Body of pancreas (tissue), 4 donors: ENCODE measurements at regions not wholly inside any gene's neighbourhood (a gene's known extent, or its start where the extent isn't known, plus 50 kb on each side); places are given as distances from the start of the nearest gene placed in this dataset.

Source experiments
- POLR2A ChIP-seq, 3 donors: fragments of 450-650 bp; IDR thresholded peaks; one replicate each; pipeline ENCODE4 v1.6.1; 2016; ENCODE audit warnings: antibody characterized with exemption in 3 of 3, mild to moderate bottlenecking in 2 of 3
- TF ChIP-seq, protein P1 (sequence below), 7 experiments: fragments of 450-650 bp in 4 of 7; fragments of 200-600 bp in 3 of 7; sonication (generic) in 3 of 7; IDR thresholded peaks; one replicate each; pipeline ENCODE4 v1.5.1; 2016 to 2019; ENCODE audit warnings: antibody characterized with exemption in 7 of 7

DNA sequence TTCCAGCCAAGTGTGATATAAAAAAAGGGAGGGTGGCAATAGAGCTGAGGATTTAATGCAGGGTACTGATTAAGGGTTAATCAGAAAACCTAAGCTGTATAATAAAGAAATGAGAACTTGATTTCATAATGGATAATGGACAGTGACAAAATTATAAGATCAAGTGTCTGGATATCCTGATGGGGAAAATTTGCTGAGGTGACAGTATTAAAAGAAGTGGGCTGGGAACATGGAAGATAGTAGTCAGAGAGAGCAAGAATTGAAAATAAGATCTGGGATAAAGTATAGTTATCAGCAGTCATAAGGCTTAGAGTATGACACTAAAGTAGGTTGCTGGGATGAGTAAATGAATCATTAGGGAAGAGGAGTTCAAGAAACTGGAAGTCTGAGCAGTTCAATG is 627.3 kb upstream of the RGS18 start:
- TF ChIP-seq, protein P1, sequence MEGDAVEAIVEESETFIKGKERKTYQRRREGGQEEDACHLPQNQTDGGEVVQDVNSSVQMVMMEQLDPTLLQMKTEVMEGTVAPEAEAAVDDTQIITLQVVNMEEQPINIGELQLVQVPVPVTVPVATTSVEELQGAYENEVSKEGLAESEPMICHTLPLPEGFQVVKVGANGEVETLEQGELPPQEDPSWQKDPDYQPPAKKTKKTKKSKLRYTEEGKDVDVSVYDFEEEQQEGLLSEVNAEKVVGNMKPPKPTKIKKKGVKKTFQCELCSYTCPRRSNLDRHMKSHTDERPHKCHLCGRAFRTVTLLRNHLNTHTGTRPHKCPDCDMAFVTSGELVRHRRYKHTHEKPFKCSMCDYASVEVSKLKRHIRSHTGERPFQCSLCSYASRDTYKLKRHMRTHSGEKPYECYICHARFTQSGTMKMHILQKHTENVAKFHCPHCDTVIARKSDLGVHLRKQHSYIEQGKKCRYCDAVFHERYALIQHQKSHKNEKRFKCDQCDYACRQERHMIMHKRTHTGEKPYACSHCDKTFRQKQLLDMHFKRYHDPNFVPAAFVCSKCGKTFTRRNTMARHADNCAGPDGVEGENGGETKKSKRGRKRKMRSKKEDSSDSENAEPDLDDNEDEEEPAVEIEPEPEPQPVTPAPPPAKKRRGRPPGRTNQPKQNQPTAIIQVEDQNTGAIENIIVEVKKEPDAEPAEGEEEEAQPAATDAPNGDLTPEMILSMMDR (IDR thresholded peaks at IDR 0.05) = no peak
- no peak for TF ChIP-seq POLR2A (IDR thresholded peaks at IDR 0.05)
